GM19328 (cell line): ENCODE measurements at regions not wholly inside any gene's neighbourhood (a gene's known extent, or its start where the extent isn't known, plus 50 kb on each side); places are given as distances from the start of the nearest gene placed in this dataset.
"Not testable (repeated sequence)": the region's sequence is repeated elsewhere in the genome, so short reads cannot be mapped to it uniquely, and the experiment has no call there.

Source experiments
- ATAC-seq: cut with Tn5 transposase; IDR thresholded peaks from one replicate; pipeline ENCODE4 v1.9.1; 2021; ENCODE audit warnings: mild to moderate bottlenecking, moderate library complexity; ENCODE audit not compliant: unreplicated experiment

- peak; percentile 76 for ATAC-seq
These were observed 68.5 kb upstream of the IGLL5 start for GRCh38 chr22:22818861-22819855.

GRCh38 chr22:22820076-22820475, 67.5 kb upstream of the IGLL5 start:
- ATAC-seq: no peak

DNA sequence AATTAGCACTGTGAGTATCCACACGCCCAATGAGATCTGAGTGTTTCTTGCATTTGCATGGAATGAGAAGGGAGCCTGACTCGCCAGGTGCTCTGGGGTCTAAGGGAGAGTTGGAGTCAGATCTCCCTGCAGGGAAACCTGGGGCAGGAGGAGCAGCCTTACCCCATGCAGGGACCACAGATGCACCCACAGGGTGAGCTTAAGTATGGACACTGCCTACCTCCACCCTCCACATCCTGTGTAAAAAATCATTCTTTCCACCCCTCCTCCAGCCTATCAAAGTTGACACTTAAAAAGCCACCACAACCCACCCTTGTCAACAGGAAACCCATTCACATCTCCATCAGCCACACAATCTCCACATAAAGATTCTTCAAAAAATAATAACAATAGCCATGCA, 67.0 kb upstream of the IGLL5 start:
- no peak for ATAC-seq

DNA sequence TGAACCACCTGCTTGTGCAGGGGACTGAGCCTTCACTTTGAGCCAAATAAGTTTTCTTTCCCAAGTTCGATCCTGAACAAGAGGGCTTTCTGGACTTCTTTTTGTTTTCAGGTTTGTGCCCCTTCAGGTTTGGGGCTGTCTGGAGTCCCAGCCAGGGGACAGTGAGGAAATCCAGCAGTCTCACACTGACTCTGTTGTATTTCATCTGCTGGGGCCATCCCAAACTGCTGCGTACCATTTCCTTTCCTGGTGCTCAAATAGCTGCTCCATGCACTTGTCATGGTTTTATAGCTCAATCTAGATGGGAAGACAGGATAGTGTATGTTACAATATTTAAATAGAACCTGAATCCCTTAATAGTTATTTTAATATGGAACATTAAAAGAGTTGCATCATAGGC, 66.3 kb upstream of the IGLL5 start:
- ATAC-seq: no peak

DNA sequence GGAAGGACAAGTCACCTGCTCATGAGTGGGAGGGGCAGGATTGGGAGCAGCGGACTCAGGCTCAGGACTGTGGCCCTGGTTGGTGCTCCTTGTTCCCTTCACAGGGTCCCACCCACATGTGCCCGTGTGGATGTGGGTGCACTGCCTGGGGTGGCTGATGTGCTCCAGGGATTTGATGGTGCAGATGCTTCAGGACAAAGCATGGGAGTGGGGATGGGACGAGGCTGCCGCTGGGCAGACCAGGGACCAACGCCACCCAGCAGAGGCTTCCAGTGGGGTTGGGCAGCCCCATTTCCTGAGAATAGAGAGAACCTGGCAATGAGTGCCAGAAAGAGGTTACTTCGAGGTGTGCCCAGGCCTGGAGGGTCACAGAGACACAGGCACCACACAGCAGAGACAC, 65.5 kb upstream of the IGLL5 start:
- ATAC-seq: no peak

DNA sequence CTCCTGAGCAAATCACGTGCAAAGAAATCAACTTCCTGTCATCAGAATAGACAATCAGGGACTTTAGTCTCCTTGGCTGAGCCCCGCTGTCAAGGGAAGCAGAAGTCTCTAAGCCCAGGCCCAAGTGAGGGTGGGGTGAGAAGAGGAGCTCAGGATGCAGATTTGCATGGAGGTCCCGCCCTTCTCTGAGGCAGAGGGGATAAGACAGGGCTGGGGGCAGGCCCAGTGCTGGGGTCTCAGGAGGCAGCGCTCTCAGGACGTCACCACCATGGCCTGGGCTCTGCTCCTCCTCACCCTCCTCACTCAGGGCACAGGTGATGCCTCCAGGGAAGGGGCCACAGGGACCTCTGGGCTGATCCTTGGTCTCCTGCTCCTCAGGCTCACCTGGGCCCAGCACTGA, 65.1 kb upstream of the IGLL5 start:
- not testable (repeated sequence) for ATAC-seq

DNA sequence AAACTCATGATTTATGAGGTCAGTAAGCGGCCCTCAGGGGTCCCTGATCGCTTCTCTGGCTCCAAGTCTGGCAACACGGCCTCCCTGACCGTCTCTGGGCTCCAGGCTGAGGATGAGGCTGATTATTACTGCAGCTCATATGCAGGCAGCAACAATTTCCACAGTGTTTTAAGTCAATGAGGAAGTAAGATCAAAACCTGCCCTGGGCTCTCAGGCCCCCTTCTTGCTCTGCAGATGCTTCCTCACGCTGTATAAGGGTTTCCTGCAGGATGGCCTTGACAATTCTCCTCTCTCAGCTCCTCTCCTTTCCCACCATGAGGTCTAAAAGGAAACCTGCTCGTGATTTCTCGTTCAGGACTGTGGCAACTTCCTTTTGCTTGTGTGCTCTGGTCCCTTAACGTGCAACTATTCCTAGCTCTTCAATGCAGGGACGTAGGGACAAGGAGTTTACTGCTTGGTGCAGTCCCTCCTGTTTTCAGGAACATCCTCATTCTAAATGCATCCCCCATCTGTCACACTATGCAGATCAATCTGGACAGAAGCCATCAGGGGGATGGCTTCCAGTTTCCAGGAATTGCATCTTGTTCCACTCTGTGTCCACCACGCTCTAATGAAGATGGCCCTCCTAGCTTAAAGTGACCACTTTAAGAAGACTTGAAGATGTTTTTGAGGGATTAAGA, 64.3 kb upstream of the IGLL5 start:
- ATAC-seq: no peak

- no peak for ATAC-seq
These were observed 63.0 kb upstream of the IGLL5 start for GRCh38 chr22:22824340-22825212.

DNA sequence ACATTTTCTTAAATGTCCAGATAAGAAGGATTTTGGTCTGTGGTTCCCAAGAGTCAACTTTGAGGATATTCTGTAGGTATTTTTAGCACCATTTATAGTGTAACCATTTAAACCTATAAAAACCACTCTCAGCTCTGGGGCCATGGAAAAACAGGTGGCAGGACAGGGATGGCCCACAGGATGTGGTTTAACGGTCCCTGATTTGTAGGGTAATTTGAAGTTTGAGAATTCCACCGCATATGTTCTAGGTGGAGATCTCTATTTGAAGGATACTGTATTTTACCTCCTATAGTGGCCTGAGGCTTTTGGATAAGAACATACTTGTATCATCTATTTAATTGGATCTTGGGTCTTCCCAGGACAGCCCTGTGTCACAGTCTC, 62.4 kb upstream of the IGLL5 start:
- ATAC-seq: no peak

GRCh38 chr22:22827187-22827939, 60.3 kb upstream of the IGLL5 start:
- no peak for ATAC-seq

GRCh38 chr22:22830193-22830592, 57.4 kb upstream of the IGLL5 start:
- ATAC-seq: no peak

- ATAC-seq: no peak
These were observed 56.5 kb upstream of the IGLL5 start for GRCh38 chr22:22830957-22831688.

- no peak for ATAC-seq
These were observed 54.6 kb upstream of the IGLL5 start for GRCh38 chr22:22833059-22833458.

GRCh38 chr22:22833488-22833887, 54.1 kb upstream of the IGLL5 start:
- no peak for ATAC-seq

DNA sequence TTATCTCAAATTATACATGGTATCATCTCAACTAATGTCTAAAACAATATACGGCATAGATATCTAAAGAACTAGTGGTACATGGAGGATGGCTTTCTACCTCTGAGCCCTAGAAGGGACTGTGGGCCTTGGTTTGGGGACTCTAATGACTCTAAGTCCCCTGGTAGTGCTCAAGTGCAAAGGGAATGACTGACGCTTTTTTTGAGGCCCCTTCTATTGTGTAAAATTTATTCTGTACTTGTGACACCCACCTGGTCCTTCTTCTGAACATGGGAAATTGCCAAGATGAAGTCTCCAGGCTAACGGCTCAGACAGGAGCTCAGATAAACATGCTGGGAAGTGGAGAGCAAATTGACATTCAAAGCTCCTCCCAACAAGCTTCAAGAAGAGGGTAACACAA, 53.4 kb upstream of the IGLL5 start:
- ATAC-seq: no peak

DNA sequence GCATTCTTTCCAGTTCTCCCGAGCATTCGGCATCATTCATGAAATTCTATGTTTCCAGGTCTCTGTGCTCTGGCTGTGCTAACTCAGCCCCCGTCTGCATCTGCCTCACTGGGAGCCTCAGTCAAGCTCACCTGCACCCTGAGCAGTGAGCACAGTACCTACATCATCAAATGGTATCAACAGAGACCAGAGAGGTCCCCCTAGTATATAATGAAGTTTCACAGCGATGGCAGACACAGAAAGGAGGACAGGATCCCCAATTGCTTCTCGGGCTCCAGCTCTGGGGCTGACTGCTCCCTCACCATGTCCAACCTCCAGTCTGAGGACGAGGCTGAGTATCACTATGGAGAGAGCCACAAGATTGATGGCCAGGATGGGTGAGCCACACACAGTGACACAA, 52.8 kb upstream of the IGLL5 start:
- no peak for ATAC-seq

DNA sequence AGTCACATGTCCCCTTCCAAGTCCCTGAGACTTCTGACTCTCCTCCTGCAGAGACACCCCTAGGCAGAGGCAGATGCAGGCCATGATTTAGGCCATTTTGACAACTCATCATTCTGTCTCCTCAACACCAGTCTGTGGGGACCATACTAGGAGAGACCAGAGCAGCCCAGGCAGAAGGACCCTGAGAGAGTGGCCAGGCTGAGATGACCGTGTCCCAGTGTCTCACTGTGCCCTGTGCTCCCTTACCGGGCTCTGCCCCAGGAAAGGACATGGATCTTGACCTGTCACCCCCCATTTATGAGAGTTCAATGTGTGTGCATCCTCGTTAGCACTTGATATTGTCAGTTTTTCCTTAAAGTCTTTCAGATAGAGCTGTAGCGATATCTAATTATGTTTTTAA, 52.4 kb upstream of the IGLL5 start:
- no peak for ATAC-seq

GRCh38 chr22:22835771-22836291, 51.8 kb upstream of the IGLL5 start:
- ATAC-seq: no peak

- no peak for ATAC-seq
These were observed 51.0 kb upstream of the IGLL5 start for GRCh38 chr22:22836635-22837034.
